ENCODE measurements at regions not wholly inside any gene's neighbourhood (a gene's known extent, or its start where the extent isn't known, plus 50 kb on each side); places are given as distances from the start of the nearest gene placed in this dataset.

- TF ChIP-seq CTCF (IDR thresholded peaks at IDR 0.05; ENCODE audit: extremely low read depth in 1 of 2, insufficient read depth in 1 of 2, low read depth in 1 of 2, low read length in 2 of 2) (no peak), GATA2 (IDR thresholded peaks at IDR 0.05; ENCODE audit: insufficient read depth, insufficient read length, low read depth, low read length) (no peak), POLR2A (IDR thresholded peaks at IDR 0.05; ENCODE audit: low read depth, low read length) (no peak), EZH2 (IDR thresholded peaks at IDR 0.05; ENCODE audit: borderline replicate concordance, low read depth, low read length, severe bottlenecking) (no peak), POLR2AphosphoS5 (IDR thresholded peaks at IDR 0.05; ENCODE audit: insufficient read depth, low read depth, low read length) (no peak), MYC (IDR thresholded peaks at IDR 0.05; ENCODE audit: low read depth, low read length) (no peak), MAX (IDR thresholded peaks at IDR 0.05; ENCODE audit: insufficient read depth, insufficient read length) (no peak), JUN (IDR thresholded peaks at IDR 0.05; ENCODE audit: borderline replicate concordance, insufficient read depth, insufficient read length, low read depth) (no peak)
Measured at GRCh38 chr18:8975624-8976023, 126.9 kb upstream of the NDUFV2 start.
